HS-27A (cell line): ENCODE measurements at regions not wholly inside any gene's neighbourhood (a gene's known extent, or its start where the extent isn't known, plus 50 kb on each side); places are given as distances from the start of the nearest gene placed in this dataset.
A peak's percentile ranks its signal among the peaks of the same experiment; 100 is the strongest.
"Not testable (repeated sequence)": the region's sequence is repeated elsewhere in the genome, so short reads cannot be mapped to it uniquely, and the experiment has no call there.

Source experiments
- DNase-seq: peaks from one replicate; pipeline ENCODE4 v3.0.0-alpha.2; 2012; ENCODE audit warnings: low read depth, missing footprints

- DNase-seq = no peak
Observed at GRCh38 chr4:138499627-138500026, 257.5 kb upstream of the SLC7A11 start.

DNA sequence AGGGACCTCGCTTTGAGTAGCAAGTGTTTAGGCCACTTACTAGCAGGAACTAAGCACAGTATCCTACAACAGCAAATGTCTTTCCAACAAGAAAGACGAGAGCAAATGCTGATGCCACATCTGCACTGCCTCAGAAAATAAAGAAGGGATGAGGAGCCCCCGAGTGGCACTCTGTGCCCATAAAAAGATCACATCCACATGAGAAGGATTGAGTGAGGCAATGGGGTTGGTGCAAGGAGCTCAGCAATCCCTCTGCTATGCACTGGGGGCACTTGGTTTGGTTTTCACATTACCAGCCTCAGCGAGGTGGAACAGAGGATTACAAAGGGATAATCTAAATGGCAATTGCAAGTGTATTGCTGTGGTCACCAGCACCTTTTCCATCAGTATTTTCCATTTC is 252.8 kb upstream of the SLC7A11 start:
- no peak for DNase-seq

- DNase-seq = no peak
Observed at GRCh38 chr4:138494116-138494515, 252.0 kb upstream of the SLC7A11 start.

DNA sequence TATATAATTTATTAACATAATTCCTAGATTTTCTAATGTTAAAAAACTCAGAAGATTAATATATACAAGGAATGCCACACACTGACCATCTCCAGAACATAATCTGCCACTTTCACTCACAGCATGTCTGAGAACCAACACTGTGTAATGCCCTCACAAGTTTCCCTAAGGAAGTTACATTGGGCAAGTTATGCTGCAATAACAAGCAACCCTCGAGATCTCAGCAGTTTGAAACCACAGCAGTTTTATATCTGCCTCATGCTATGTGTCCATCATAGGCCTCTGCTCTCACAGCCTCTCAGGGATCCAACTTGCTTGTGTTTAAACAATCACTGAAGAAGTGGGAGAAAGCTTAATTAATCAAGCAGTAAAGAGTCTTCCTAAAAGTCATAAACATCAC is 250.0 kb upstream of the SLC7A11 start:
- DNase-seq = no peak

GRCh38 chr4:138488533-138488932 is 246.4 kb upstream of the SLC7A11 start:
- no peak for DNase-seq

DNA sequence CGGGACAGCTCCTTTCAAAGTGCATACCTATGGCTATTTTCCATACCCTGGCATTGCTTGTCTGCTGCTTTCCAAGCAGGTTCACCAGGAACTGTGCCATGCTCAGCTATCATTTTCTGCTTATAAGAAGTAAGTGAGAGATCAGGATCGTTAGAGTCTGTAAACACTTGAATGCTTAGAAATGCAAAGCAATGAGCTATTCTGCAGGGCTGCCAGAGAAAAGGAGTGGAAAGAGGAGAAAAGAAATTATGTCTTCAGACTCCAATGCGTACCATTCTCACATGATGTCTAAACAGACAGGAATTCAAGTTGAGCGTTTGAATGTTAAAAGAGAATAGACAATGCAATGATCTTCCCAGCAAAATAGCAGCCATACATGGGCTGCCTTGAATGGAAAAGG is 245.5 kb upstream of the SLC7A11 start:
- DNase-seq = no peak

- no peak for DNase-seq
Observed at GRCh38 chr4:138487230-138487629, 245.1 kb upstream of the SLC7A11 start.

GRCh38 chr4:138485498-138485897 is 243.3 kb upstream of the SLC7A11 start:
- no peak for DNase-seq

- DNase-seq = no peak
Observed at GRCh38 chr4:138475116-138475515, 233.0 kb upstream of the SLC7A11 start.

DNA sequence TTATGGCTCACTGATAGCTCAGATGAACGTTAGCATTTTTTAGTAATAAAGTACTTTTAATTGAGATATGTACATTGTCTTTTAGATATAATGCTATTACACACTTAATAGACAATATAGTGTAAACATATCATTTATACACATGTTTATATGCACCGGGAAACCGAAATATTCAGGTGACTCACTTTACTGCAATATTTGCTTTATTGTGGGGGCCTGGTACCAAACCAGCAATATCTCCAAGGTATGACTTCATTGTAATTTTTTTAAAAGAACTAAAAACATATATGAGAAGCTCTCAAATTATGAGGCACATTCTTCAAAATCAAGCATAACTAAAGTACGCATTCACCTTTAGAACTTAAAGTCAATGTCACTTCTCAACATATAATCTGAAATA is 231.2 kb upstream of the SLC7A11 start:
- no peak for DNase-seq

DNA sequence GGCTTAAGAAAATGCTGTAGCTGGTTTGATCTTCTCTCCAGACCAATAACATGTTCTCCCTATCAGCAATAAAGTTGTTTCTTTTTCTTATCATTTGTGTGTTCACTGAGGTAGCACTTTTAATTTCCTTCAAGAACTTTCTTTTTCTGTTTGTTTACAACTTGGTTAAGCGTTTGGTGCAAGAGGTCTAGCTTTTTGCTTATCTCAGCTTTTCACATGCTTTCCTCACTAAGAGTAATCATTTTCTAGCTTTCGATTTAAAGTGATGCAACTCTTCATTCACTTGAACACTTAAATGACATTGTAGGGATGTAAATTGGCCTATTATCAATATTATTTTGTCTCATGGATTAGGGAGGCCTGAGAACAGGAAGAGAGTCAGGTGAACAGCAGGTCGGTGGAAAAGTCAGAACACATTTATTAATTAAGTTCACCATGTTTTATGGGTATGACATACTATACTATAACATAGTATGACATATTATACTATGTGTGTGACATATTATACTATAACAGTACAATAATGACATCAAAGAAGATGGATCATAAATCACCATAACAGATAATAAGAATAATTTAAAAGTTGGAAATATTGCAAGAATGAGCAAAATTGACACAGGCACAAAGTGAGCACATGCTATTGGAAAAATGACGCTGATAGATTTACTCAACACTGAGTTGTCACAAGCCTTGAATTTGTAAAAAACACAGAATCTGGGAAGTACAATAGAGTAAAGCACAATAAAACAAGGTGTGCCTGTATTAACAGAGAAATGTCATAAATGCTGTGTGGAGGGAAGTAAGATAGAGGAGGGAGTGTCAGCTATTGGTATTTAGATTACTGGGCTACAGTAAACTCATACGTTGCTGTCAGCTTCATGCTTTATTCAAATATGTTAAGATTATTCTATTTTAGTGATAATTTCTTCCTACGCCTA is 218.6 kb upstream of the SLC7A11 start:
- DNase-seq = no peak

- no peak for DNase-seq
Observed at GRCh38 chr4:138458751-138459150, 216.6 kb upstream of the SLC7A11 start.

DNA sequence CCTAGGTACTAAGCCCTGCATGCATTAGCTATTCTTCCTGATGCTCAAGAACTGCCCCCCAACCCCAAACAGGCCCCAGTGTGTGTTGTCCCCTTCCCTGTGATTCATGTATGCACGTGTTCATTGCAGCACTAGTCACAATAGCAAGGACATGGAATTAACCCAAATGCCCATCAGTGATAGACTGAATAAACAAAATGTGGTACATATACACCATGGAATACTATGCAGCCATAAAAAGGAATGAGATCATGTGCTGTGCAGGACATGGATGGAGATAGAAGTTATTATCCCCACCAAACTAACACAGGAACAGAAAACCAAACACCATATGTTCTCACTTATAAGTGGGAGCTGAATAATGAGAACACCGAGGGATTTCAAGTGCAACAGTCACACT is 214.2 kb upstream of the SLC7A11 start:
- DNase-seq = not testable (repeated sequence)

GRCh38 chr4:138455097-138455496 is 212.9 kb upstream of the SLC7A11 start:
- DNase-seq = no peak

DNA sequence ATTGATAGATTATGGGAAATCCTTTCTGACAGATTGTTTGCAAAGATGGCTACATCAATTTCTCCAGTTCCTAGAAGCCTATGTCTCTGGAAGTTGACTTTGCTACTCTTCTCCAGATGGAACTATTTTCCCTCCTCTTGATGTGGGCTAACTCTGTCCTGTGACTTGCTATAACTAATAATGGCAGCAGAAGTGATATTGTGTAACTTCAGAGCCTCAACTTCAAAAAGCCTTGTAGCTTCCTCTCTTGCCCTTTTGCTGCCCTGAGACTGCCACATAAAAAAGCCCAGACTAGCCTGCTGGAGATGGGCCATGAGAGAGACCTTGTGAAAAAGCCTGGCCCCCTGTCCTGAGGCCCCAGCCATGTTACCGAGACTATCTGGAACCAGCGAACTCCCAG is 210.7 kb upstream of the SLC7A11 start:
- no peak for DNase-seq

- DNase-seq = no peak
Observed at GRCh38 chr4:138451276-138451663, 209.1 kb upstream of the SLC7A11 start.

- DNase-seq = no peak
Observed at GRCh38 chr4:138450546-138451275, 208.6 kb upstream of the SLC7A11 start.

- DNase-seq = no peak
Observed at GRCh38 chr4:138449938-138450337, 207.8 kb upstream of the SLC7A11 start.

DNA sequence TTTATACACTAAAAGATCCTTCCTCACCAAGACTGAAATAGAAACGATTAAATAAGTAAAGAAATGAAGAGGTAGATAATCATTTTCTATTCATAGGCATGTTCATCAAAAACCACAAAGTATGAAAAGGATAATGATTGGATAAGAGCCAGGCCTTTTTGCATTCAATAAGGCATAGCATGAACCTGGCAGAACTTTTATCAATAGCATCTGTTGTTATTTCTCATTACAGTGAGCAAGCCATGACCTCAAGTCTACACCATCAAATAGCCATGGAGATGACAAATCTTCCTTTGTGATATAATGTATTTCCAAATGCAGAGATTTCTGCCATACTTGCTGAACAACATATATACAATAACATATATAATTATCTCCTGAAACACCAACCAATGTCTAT is 206.0 kb upstream of the SLC7A11 start:
- no peak for DNase-seq

- DNase-seq = no peak
Observed at GRCh38 chr4:138446456-138446855, 204.3 kb upstream of the SLC7A11 start.

DNA sequence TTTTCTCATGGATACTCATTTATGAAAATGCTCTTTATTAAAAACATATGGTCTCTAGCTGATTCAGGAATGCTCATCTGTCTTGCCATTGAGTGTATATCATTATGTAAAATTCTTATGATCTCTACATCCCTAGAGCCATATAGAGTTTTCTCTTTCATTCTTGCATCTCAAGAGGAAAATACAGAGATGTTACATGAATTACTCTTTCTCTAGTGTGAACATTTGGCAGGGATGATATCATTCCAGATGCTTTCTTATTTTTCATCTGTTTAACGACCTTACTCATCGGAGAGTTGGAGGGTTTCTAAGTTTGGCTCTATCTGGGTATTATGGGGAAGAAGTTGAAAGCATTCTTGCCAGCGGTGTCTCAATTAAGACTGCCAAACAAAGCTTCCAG is 202.9 kb upstream of the SLC7A11 start:
- DNase-seq = no peak

GRCh38 chr4:138444260-138444659 is 202.1 kb upstream of the SLC7A11 start:
- DNase-seq = no peak

- peak; percentile 59 for DNase-seq
Observed at GRCh38 chr4:138439143-138439581, 197.0 kb upstream of the SLC7A11 start.
